Right cardiac atrium (tissue), 5 donors: ENCODE measurements at regions not wholly inside any gene's neighbourhood (a gene's known extent, or its start where the extent isn't known, plus 50 kb on each side); places are given as distances from the start of the nearest gene placed in this dataset.

Experiments
- ATAC-seq, 2 donors: fragments of 200-7000 bp; cut with Tn5 transposase; one replicate each; pipeline versions ENCODE4 v1.8.0 to v1.9.1; 2020; ENCODE audit warnings: moderate library complexity in 2 of 2, mild to moderate bottlenecking in 1 of 2
- DNase-seq, 3 donors: peaks; one replicate each; pipeline ENCODE4 v3.0.0-alpha.2; 2020
- H3K27ac ChIP-seq: one replicate; pipeline ENCODE4 v1.5.1; 2013; ENCODE audit warnings: mild to moderate bottlenecking, low read length, control low read depth, moderate library complexity
- H3K27me3 ChIP-seq: one replicate; pipeline ENCODE4 v1.6.1; 2013; ENCODE audit not compliant: control insufficient read depth, insufficient read depth
- H3K4me1 ChIP-seq: one replicate; pipeline ENCODE4 v1.6.1; 2013; ENCODE audit warnings: low read length; ENCODE audit not compliant: control insufficient read depth, insufficient read depth
- H3K4me3 ChIP-seq: one replicate; pipeline ENCODE4 v1.5.1; 2013; ENCODE audit warnings: low read length, control low read depth
- H3K9me3 ChIP-seq: one replicate; pipeline ENCODE4 v1.6.1; 2013; ENCODE audit warnings: low read length; ENCODE audit not compliant: control insufficient read depth
- WGBS: extraction: QIAGEN DNeasy Blood & Tissue Kit; methylation state at CpG from one replicate; pipeline ENCODE4 v1.1.7; 2013; 5-methylcytosine and 5-hydroxymethylcytosine counted together
- intact Hi-C, 4 donors: fragments of 100-400 bp; cut with DNase I; formaldehyde crosslinking; loops; one replicate each; pipeline versions ENCODE4 v1.11.0 to v1.14.0; 2022 to 2023
- donor health status: healthy with polysubstance abuse.
- donor health status: DM: no; HTN: yes; CAD: no.
- donor health status: DM: no; HTN: no; CAD: no.
- donor health status: DM: no; HTN: yes; CAD: no; lungs with severe emphysema.
- donor health status: DM: yes; HTN: yes; CAD: no.

- no peaks in the 10 kb centered on the region for H3K27me3 ChIP-seq
- intact Hi-C loops: no loop called here
- DNase-seq: peak; percentile 91 to 95 (median 94)
- H3K27ac ChIP-seq: peak overlapping the region; percentile 63
- peak; percentile 39 to 71 for ATAC-seq
- H3K4me3 ChIP-seq: no peak overlapping the region
- peaks cover 36% of the 10 kb centered on the region for H3K4me1 ChIP-seq
- no peaks in the 10 kb centered on the region for H3K9me3 ChIP-seq
- WGBS: 21% methylated on average over 23 of the region's 23 CpGs
These were observed 309.4 kb downstream of the SEC14L1 start for GRCh38 chr17:77449908-77450741.

DNA sequence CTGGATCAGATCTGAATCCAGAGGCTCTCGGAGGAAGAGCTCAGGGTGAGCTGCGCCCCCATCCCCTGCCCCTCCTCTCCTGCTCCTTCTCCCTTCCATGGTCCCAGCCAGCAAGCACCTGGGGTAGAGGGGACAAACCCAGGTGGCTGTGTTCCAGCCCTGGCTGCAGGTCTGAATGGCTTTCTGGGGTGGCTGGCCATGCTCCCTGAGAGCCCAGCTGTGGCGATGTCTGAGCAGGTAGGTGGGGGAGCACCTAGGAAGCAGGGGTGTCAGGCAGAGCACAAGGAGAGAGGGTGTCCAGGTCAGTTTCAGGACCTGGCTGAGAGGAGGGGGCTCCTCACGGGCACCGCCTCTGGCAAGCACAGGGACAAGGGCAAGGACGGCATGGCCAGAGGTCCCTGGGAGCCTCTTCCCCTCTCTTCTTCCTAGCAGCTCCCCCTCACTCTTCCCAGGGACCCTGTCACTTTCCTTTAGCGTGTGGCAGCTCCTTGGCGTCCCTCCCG, 310.0 kb downstream of the SEC14L1 start:
- H3K4me1 ChIP-seq: peaks cover 29% of the 10 kb centered on the region
- 31% methylated on average over 9 of the region's 9 CpGs for WGBS
- ATAC-seq: no peak

DNA sequence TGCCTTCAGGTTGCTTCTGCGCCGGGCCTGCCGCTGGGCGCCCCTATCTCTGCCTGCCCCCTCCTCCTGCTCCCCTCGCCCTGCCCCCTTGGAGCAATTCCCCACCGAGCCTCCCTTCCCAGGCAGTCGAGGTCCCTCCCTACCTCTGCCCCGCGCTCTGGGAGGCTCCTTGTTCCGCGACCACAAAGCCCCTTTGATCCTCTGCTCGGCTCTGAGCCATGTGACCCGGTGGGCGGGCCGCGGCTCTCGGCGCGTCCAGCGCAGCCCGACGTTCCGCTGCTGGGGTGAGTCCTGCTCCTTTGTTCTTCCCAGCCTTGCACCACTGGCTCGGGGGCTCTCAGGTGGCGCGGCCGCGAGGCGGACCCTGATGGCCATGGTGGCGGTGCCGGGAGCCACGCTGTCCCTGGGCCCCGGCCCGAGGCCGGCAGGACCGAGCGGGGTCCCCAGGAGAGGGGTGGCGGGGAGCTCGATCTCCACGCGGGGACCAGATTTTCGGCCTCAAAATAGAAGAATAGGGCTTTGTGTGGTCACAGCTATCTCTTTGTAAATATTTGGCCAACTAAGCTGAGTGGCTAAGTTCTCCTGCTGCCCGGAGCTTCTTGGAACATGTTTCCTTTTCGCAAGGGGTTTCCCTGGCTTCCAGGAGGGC, 310.6 kb downstream of the SEC14L1 start:
- 2% methylated on average over 44 of the region's 44 CpGs for WGBS
- H3K27ac ChIP-seq: peak overlapping the region; percentile 50
- DNase-seq: peak; percentile 81 to 90 (median 88)
- peaks cover 27% of the 10 kb centered on the region for H3K4me1 ChIP-seq
- no peaks in the 10 kb centered on the region for H3K9me3 ChIP-seq
- intact Hi-C loops: no loop called here
- H3K27me3 ChIP-seq: no peaks in the 10 kb centered on the region
- peak overlapping the region; percentile 32 for H3K4me3 ChIP-seq
- peak; percentile 64 to 78 for ATAC-seq

More for the DNA sequence above, 310.0 kb downstream of the SEC14L1 start:
- peak overlapping the region; percentile 50 for H3K27ac ChIP-seq
- H3K27me3 ChIP-seq: no peaks in the 10 kb centered on the region
- intact Hi-C loops: no loop called here
- no peak for DNase-seq
- H3K4me3 ChIP-seq: peak overlapping the region; percentile 32
- H3K9me3 ChIP-seq: no peaks in the 10 kb centered on the region

GRCh38 chr17:77451894-77452852, 311.4 kb downstream of the SEC14L1 start:
- peaks cover 26% of the 10 kb centered on the region for H3K4me1 ChIP-seq
- WGBS: 8% methylated on average over 30 of the region's 30 CpGs
- peak; percentile 78 to 91 (median 91) for DNase-seq
- no peaks in the 10 kb centered on the region for H3K9me3 ChIP-seq
- peak overlapping the region; percentile 32 for H3K4me3 ChIP-seq
- ATAC-seq: peak; percentile 76 to 80
- peak overlapping the region; percentile 50 for H3K27ac ChIP-seq
- H3K27me3 ChIP-seq: no peaks in the 10 kb centered on the region
- intact Hi-C loops: no loop called here

DNA sequence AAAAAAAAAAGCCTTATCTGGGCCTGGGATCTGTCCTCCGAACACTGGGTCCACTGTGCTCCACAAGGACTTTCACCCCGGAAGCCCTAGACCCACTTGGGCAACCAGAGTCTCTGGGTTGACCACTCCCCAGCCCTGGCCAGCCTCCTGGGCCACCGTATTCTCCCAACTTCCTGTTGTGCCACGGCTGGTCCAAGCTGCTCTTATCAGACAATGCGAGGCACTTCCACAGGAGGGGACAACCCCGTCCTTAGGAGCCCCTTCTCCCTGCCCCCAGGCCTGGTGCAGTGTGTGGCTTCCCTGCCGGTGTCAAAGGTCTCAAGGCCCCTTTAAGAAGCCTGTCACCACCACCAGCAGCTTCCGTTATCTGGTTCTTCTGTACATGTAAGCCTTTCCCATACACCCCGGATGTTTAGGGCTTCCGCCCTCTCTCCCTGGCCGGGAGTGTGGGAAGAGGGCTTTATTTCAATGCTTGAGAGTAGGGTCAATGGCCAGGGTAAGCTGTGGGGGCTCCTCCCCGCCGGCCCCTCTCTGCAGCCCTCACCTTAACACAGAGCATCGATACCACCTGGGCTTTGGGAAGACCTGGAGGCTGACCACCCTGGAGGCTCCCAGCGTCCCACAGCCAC, 313.0 kb downstream of the SEC14L1 start:
- Histone ChIP-seq H3K27me3 (no peaks in the 10 kb centered on the region), H3K27ac (no peak overlapping the region), H3K4me3 (no peak overlapping the region), H3K9me3 (no peaks in the 10 kb centered on the region), H3K4me1 (peaks cover 24% of the 10 kb centered on the region)
- no peak for DNase-seq
- intact Hi-C loops: no loop called here
- no peak for ATAC-seq
- WGBS: 48% methylated on average over 15 of the region's 15 CpGs

- intact Hi-C loops: no loop called here
- Histone ChIP-seq H3K9me3 (no peaks in the 10 kb centered on the region), H3K4me3 (no peak overlapping the region), H3K4me1 (peaks cover 23% of the 10 kb centered on the region), H3K27me3 (no peaks in the 10 kb centered on the region), H3K27ac (no peak overlapping the region)
- WGBS: 74% methylated on average over 31 of the region's 31 CpGs
- ATAC-seq: no peak
- no peak for DNase-seq
These were observed 313.7 kb downstream of the SEC14L1 start for GRCh38 chr17:77454242-77455095.

GRCh38 chr17:77455111-77455890, 314.5 kb downstream of the SEC14L1 start:
- Histone ChIP-seq H3K9me3 (no peaks in the 10 kb centered on the region), H3K4me3 (no peak overlapping the region), H3K27me3 (no peaks in the 10 kb centered on the region), H3K27ac (no peak overlapping the region), H3K4me1 (peaks cover 16% of the 10 kb centered on the region)
- DNase-seq: no peak
- intact Hi-C loops: no loop called here
- 80% methylated on average over 25 of the region's 25 CpGs for WGBS
- ATAC-seq: no peak

DNA sequence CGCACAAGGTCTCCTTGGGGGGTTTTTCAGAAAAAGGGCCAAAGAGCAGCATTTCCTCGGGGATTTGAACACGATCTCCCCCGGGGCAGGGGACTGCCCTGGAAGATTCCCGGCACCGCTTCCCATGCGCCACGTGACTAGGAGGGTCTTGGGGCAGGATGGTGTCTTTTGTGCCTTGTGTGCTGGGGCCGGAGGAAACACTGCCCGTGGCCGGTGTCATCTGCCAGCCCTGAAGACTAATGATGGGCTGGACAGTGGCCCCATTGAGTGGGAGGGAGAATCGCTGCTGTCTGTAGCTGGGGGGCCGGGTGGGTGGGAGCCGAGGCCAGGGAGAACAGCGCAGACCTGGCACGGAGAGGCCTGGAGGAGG, 315.1 kb downstream of the SEC14L1 start:
- intact Hi-C loops: no loop called here
- DNase-seq: no peak
- Histone ChIP-seq H3K4me1 (peaks cover 11% of the 10 kb centered on the region), H3K27me3 (no peaks in the 10 kb centered on the region), H3K27ac (no peak overlapping the region), H3K9me3 (no peaks in the 10 kb centered on the region), H3K4me3 (no peak overlapping the region)
- no peak for ATAC-seq
- 82% methylated on average over 16 of the region's 16 CpGs for WGBS

- intact Hi-C loops: no loop called here
- Histone ChIP-seq H3K4me3 (no peak overlapping the region), H3K27ac (no peak overlapping the region), H3K27me3 (no peaks in the 10 kb centered on the region), H3K9me3 (no peaks in the 10 kb centered on the region), H3K4me1 (peaks cover 11% of the 10 kb centered on the region)
- ATAC-seq: no peak
- 95% methylated on average over 18 of the region's 18 CpGs for WGBS
- no peak for DNase-seq
These were observed 315.6 kb downstream of the SEC14L1 start for GRCh38 chr17:77456271-77456950.
